T-helper 2 cell (primary cell): ENCODE measurements at regions not wholly inside any gene's neighbourhood (a gene's known extent, or its start where the extent isn't known, plus 50 kb on each side); places are given as distances from the start of the nearest gene placed in this dataset.
A peak's percentile ranks its signal among the peaks of the same experiment; 100 is the strongest.
"Not testable (repeated sequence)": the region's sequence is repeated elsewhere in the genome, so short reads cannot be mapped to it uniquely, and the experiment has no call there.

Source experiments
- DNase-seq, 5 experiments: peaks; one replicate each; pipeline versions ENCODE4 v3.0.0 to v3.0.0-alpha.2; 2012 to 2022

DNA sequence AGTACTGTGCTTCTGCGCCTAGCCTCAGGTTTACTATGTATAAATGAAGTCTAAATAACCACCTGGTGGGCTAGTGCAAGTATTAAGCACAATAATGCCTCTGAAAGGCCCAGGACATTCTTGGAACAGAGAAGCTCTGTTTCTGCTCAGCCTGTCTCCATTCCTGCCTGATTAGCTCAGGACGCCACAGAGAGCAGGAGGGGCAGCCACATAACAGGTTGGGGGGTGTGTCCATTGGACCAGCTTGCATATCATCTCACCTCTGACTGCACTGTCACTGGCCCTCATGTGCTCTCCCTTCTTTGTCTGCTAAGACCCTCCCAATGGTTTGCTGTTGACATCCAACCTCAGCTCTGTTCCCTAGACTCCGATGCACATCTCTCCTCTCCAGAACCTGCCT is 52.8 kb upstream of the IKZF1 start:
- DNase-seq, result no peak

DNA sequence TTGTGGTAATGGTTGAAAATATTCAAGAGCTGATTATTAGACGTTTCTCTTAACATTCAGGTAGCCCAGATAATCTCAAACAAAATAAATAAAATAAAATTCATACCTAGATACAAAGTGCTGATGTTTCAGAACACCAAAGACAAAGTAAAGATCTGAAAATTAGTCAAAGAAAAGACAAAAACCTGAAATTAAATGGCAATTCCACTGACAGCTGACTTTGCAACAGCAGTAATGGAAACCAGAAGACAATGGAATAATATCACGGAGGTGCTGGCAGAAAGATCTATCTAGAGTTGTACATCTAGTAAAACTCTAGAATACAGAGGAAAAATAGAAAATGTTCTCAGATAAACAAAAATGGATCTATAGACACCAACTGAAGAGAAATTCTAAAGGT is 58.0 kb upstream of the IKZF1 start:
- peak in 1 of 5 experiments; percentile 46 for DNase-seq

DNA sequence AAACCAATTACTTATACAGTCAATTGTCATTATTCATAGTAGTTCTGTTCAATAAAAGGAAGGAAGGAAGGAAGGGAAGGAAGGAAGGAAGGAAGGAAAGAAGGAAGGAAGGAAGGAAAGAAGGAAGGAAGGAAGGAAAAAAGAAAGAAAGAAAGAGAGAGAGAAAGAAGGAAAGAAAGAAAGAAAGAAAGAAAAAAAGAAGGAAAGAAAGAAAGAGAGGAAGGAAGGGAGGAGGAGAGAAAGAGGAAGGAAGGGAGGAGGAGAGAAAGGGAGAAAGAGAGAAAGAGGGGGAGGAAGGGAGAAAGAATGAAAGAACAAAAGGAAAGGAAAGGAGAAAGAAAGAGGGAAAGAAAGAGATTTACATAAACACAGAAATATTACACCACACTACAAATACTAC is 62.4 kb upstream of the IKZF1 start:
- DNase-seq, result not testable (repeated sequence)

DNA sequence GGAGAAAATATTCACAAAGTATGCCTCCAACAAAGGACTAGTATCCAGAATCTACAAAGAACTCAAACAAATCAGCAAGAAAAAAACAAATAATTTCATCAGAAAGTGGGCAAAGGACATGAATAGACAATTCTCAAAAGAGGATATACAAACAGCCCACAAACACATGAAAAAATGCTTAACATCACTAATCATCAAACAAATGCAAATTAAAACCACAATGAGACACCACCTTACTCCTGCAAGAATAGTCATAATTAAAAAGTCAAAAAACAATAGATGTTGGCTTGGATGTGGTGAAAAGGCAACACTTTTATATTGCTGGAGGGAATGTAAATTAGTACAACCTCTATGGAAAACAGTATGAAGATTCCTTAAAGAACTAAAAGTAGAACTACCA is 63.8 kb upstream of the IKZF1 start:
- not testable (repeated sequence) for DNase-seq

DNA sequence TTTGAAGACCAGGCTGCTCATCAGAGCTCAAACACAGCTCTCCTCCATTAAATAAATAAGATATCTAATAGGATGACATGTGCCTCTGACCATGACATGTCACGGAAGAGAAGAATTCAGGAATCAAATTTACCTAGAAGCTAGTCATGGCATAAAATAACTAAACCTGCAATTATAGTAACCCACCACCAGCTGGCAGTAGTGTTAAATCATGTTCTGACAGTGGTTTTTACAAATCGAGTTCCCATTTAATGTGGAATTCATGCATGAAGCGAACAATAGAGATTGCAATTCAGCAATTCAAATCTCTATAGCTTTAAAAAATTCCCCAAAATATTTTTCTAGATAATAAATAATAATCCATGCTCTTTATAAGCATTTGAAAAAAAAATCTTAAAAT is 74.6 kb upstream of the IKZF1 start:
- DNase-seq, result peak in 1 of 5 experiments; percentile 51

DNA sequence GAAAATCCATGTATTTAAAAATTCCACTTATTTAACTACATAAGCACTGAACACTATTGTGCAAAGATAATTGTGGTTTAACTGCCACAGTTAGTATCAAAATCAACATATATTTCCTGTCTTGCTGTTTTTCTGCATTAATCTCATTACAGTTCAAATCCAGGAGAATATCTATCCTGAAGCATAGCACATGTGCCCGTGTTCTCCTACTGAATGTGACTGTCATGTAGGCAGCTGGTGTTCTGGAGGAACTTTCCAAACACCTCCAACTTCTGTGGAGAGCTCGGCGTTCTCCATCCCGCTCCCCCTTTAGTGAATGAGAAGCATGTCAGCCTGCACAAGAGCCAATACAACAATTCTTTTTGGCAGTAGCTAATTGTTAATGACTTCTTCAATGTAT is 76.4 kb upstream of the IKZF1 start:
- no peak for DNase-seq

DNA sequence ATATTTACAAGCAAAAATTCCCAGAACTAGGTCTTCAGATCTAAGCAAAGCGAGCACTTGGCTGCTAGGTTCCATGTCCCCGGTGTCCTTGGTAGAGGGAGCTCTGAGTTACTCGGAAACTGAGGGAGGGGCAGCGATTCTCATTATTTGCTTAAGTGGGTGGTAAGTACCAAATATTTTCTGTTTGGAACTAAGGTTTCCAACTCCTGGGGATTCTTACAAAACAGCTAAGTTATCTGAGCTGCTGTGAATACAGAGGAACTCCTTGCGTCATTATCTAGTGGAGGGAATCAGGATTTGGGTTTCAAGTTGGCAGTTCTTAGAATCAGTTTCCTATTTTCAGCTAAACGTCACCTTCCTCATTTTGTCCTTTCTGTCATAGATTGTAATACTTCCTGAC is 76.8 kb upstream of the IKZF1 start:
- peak in 1 of 5 experiments; percentile 57 for DNase-seq

DNA sequence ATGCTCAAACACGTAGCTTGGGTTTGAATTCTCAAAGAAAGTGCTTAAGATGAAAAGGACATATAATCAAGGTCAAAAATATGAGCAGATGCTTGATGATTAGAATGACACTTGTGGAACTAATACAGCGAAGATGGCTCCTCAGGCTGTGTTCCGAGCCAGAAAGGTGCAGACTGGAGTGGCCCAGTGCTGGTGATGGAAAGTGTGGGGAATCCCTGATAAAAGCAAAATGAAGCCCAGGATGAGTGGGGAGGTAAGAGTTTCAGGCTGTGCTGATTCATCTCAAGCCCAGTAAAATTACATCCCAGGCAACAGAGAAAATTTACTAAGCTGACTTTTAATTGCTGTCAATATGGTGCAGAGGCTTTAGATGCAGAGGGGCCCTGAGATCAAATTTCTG is 77.8 kb upstream of the IKZF1 start:
- peak in 1 of 5 experiments; percentile 55 for DNase-seq

DNA sequence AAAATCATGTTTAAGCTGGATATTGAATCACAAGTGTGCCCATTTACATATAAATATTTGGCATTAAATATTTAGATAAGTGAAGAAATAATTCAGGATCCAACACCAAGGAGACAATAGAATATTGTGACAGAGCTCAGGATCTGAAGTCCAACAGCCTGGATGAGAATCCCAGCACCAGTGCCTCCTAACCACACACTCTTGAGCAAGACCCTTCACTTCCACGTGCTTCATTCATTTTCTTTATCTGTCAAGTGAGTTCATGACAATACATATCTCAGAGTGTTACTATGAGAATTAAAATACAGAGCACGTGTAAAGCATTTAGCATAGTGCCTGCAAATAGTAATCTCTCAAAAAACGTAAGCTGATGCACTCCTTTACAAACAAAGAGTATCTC is 78.4 kb upstream of the IKZF1 start:
- DNase-seq, result peak in 1 of 5 experiments; percentile 33

DNA sequence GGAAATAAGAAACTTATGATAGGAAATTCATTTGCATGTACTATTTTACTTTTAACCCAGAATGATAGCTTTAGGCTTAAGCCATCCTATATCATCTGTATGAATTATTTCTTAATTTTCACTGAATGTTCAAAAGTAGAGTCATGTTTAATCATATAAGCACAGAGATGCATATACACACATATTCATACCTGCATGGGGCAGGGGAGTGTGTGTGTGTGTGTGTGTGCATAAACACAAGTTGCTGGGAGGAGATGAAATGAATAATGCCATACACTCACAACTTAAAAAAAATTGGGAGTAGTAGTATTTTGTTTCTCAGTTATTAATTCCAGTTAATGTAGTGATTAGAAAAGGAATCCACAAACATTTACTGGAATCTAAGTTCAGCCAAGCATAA is 83.1 kb upstream of the IKZF1 start:
- DNase-seq, result no peak

DNA sequence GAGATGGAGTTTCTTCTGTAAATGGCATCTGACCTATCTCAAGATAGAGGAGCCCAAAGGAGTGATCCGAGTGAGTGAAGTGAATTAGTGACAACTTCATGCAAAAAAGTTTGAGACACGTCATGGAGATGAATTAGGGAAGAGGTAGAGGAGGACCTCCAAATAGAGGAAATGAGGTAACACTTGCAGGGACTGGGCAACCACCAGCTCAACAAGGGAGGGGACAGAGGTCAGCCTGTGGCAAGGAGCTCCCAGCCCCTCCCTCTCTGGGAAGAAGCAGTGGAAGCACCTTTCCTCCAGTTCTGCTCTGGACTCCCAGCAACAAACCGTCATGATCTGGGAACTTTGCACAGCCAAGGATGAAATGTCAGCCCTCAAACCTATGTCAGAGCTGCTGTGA is 83.5 kb upstream of the IKZF1 start:
- no peak for DNase-seq

DNA sequence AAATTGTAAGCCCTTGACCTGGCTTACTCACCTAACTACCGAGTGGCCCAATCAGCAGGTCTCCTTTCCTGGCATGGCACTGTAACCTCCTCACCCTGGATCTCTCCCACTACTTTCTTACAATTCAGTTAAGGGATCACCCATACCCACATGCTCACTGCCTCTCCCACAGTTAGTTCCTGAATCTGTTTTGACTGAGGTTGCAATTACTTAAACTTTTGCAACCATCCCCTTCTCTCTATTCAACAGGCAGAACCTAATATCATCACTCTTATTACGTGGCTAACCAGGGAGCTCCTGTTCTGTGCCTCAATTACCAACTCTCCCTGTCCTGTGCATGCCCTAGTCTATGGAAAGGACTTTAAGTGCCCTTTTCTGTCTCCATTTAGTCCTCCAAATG is 84.2 kb upstream of the IKZF1 start:
- no peak for DNase-seq

DNA sequence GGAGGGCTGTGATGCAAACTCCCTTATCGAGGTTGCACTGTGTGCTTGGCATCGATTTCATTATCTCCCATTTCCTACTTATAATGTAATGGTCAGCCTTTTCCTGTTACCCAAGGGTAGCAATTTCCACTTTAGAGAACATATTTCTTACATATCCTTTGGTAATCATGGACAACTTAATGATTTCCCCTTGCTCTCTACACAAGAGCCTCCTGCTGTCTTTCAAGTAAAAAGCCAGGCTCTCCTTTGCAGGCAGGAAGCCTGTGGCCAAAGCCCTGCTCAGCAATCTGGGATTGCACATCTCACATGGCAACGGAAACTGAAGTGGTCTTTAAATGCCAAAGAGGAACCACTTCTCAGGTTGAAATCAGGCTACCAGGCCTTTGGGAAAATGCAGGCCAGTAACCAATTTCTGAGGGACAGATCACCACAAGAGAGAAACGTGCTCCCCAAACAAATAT is 86.7 kb upstream of the IKZF1 start:
- DNase-seq, result no peak

DNA sequence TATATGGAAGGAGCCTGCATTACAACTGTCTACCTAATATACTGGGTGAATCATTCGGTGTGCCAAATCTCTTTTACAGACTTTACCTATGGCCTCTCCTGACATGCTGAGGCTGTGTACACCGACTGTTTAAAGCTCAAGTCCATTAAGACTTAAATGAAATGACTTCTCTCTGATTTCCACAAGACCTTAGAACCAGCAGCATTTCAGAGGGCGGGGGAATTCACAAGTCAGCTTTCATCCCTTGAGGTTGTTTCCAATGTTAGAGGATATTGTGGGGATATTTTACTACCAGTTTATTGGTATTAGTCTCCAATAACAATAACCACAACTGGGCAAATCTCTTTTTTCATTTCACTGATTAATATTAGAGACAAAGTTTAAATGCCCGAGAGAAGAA is 87.1 kb upstream of the IKZF1 start:
- DNase-seq, result no peak

DNA sequence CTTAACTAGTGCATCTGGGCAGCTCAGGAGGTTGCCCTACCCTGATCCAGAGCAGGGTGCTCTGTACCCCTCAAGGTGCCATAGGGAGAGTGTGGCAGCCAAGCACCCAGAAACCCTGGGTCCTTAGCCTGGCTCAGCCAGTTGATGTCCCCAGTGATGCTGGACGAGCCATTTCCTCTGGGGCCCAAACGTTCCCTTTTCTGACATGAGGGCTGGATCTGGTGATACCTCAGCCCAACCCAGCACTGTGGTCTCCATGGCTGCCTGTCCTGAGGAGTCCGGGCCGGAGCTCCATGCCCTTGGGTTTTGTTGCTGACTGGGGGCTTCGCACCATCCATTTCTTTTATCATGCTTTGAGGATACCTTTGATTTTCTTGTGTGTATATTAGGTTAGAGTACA is 87.9 kb upstream of the IKZF1 start:
- DNase-seq, result no peak

DNA sequence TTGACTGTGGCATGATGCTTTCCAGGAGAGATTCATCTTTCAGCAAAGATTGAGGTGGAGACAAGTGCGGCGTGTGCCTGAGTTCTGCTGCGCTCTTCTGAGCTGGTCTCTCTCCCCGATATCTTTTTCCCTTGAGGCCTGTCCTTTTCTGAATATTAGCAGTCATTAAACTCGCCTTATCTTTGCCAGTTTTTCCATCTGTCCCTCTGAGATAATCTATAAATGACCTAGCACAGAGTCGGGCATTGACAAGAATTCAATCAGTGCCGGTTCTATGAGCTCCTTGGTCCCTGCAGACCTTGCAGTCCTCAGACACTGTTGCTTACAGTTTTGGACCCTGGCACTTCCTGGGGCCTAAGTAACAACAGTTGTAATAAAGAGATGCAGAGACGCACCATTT is 89.7 kb upstream of the IKZF1 start:
- DNase-seq, result no peak

DNA sequence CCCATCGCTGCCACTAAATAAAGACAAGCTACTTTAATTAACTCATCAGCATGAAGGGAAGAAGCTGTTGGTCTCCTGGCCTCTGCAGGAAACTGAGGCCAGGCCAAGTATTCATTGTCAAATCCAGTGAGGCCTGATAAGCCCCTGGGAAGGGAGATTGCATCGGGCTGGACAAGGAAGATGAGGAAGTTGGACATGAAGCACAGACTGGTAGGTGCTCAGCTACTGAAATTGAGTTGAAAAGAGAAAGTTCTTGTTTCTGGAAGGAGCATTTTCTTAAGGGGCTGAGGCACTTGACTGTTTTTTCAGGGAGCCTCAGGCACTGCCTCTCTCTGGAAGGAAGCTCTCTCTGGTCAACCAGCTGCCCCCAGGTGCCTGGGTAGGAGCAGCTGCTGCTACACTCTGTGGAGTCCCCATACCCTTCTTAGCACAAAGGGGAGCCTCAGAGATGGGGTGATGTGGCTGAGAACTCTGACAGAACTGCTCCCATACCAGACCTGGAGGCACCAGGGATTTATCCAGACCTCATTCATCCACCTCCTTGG is 90.3 kb upstream of the IKZF1 start:
- DNase-seq, result no peak

DNA sequence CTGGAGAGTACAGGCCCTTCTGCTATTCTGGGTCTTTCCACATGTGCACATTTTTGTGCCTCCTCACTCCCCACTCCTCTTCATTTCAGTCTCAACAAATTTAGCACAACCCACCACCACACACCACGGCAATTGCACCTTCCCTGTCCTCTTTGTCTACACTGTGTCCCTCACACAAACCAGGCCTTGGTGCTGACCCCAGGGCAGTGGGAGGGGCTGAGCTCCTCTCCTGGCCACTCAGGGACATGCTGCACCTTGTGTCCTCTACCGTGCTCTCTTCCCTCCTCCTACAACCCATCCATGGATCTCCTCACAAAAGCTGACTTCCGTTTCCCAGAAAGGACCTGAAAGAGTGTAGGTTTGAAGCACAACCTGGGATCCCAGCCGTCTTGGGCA is 90.9 kb upstream of the IKZF1 start:
- no peak for DNase-seq

DNA sequence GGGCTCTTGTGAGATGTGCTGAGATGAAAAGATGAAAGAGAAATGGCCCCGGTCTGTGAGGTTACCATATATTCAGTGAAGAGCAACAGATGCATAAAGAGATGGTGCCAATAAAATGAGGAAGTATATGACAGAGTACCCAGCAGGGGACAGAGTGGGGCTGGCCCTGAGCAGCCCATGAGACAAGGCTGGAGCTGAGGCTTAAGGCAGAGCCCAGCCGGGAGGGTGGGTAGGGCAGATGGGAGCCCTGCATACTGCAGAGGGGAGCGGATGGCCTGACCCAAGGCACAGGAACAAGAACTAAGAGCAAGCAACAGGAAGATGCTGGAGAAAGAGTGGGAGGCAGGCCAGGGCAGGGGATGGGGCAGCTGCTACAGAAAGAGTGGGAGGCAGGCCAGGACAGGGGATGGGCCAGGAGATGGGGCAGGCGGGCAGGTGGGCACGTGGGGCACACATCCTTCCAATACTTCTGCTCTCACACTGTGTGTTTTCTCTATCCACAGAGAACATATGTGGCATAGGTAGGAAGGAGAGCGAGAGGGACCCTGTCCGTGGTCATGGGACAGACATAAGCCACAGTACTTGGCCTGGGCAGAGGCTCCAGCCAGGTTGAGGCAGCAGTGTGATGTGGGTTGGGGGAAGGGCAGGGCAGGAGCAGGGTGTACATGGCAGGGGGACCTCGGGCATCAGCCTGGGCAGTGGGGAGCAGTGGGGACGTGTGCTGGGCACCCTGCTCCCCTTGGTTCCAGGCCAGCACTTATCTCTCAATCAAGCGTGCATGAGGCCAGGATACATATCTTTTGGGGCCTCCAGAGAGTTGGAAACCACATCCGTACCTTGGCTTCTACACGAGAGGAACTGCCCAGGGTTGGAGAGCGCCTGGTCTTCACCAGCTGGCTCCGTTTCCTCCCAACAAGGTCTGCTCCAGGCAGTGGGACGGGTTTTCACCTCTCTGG is 91.6 kb upstream of the IKZF1 start:
- peak in 1 of 5 experiments; percentile 91 for DNase-seq

DNA sequence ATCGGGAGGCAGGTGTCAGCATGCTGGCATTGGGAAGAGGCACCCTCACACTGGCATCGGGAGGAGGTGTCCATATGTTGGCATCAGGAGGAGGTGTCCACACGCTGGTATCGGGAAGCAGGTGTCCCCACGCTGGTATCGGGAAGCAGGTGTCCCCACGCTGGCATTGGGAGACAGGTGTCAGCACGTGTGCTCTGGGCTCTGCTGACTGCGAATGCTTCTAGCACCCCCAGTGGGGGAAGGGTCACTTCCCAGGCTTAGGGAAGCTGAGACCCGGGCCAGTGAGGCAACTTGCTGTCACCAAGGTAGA is 92.5 kb upstream of the IKZF1 start:
- DNase-seq, result no peak

DNA sequence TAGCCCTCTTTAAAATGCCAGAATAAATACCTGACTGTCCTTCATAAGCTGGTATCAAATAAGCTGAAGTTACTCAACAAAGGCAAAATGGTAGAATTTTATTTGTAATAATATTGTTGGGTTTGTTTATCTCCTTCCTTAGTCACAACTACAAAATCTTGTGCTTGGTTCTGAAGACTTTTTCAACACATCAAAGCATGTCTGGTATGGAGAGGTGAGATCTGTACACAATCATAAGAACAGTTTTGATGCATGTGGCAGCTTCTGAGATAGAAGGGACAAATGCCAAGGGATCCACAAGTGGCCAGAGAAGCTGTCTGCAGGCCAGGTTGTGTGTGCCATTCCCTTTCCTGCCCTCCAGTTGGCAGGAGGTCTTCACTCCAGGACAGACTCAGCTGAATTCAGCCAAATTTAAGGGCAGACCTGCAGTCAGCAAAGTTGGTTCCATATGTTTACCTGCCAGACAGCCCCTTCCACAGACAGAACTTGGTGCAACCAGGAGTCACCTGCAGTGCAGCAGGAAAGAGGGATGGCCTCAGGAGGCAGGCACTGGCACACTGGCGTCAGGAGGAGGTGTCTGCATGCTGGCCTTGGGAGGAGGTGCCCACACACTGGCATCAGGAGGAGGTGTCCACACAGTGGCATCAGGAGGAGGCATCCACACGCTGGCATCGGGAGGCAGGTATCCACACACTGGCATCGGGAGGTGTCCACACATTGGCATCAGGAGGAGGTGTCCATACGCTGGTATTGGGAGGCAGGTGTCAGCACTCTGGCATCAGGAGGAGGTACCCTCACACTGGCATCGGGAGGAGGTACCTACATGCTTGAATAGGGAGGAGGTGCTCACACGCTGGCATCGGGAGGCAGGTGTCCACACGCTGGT is 93.1 kb upstream of the IKZF1 start:
- peak in 1 of 5 experiments; percentile 54 for DNase-seq

DNA sequence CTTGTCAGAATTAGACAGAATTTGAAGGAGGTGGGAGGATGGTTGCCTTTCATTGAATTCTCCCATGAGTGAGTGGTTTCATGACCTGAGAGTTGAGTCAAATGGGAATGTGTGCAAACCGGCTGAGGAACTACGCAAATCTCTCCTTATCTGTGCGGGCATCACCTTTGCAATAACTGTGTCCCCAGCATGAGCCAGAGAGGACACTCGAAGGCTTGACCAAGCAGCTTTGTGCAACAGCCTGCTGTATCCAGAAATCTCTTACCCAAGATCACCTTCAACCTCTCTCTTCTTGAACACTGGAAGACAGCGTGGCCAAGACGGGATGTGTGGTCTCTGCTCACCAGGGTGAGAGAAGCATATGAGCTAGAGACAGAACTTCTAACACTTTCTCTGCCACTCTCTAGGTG is 93.8 kb upstream of the IKZF1 start:
- DNase-seq, result peak in 1 of 5 experiments; percentile 81

DNA sequence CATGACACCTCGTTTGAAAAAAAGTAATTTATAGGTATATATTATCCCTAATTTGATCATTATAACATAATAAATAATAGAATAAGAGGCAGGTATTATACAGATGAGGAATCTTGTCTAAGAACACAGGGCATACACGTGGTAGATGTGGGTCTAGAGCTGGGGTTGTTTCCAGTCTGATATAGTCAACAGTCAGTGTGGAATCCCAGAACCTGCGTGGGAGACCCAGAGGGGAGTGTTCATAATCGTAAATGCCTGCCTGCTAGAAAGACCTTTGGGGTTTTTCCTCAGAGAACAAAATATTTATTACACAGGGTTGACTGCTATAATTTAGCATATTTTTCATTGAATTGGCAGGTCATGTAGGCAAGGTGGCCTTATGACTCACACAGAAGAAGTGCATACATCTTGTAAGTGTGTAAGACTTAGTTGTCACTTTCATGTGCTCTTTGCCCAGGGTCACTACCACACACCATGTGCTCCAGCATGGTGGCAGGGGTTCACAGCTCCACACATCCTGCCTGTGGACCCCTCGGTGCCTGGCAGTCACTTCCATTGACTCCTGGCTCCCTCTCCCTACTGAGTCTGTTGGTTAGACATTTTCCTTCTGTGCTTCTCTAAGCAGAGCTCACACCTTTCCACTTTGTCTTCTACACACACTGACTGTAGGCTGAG is 94.9 kb upstream of the IKZF1 start:
- DNase-seq, result peak in 2 of 5 experiments; percentile 36 to 72
